ENCODE measurements at regions not wholly inside any gene's neighbourhood (a gene's known extent, or its start where the extent isn't known, plus 50 kb on each side); places are given as distances from the start of the nearest gene placed in this dataset.

- TF ChIP-seq CTCF (IDR thresholded peaks at IDR 0.05), result no peak
- Histone ChIP-seq H3K36me3 (ENCODE audit: insufficient read depth, low read length) (no peaks in the 10 kb centered on the region), H3K4me1 (ENCODE audit: insufficient read depth, low read length) (no peaks in the 10 kb centered on the region), H3K27ac (ENCODE audit: low read depth in 1 of 2, low read length in 2 of 2) (no peak overlapping the region), H3K9me3 (ENCODE audit: control insufficient read depth in 1 of 2, insufficient read depth in 1 of 2, low read length in 2 of 2) (no peaks in the 10 kb centered on the region), H3K27me3 (ENCODE audit: control insufficient read depth in 1 of 2, insufficient read depth in 2 of 2, low read length in 2 of 2) (no peaks in the 10 kb centered on the region), H3K4me3 (ENCODE audit: low read length) (no peak overlapping the region)
- Mint-ChIP-seq H3K4me1 (ENCODE audit: low read depth) (no peaks in the 10 kb centered on the region), H3K27ac (no peak overlapping the region), H3K4me3 (no peak overlapping the region), H3K9me3 (no peaks in the 10 kb centered on the region), H3K27me3 (peaks cover 8% of the 10 kb centered on the region), H3K36me3 (ENCODE audit: low read depth) (no peaks in the 10 kb centered on the region)
- intact Hi-C loops (cut with DNase I, micrococcal nuclease), result no loop called here
- ATAC-seq (ENCODE audit: poor library complexity) (no peak), DNase-seq (no peak)
- CTCF ChIA-PET, result no interaction called here
- POLR2A ChIA-PET, result no interaction called here
These were observed 140.9 kb downstream of the AQP9 start for GRCh38 chr15:58279106-58279505.

GRCh38 chr15:58279654-58280053 is 141.5 kb downstream of the AQP9 start:
- Mint-ChIP-seq H3K4me1 (ENCODE audit: low read depth) (no peaks in the 10 kb centered on the region), H3K27me3 (peaks cover 8% of the 10 kb centered on the region), H3K36me3 (ENCODE audit: low read depth) (no peaks in the 10 kb centered on the region), H3K9me3 (no peaks in the 10 kb centered on the region), H3K27ac (no peak overlapping the region), H3K4me3 (no peak overlapping the region)
- intact Hi-C loops (cut with DNase I, micrococcal nuclease), result no loop called here
- POLR2A ChIA-PET, result no interaction called here
- CTCF ChIA-PET, result no interaction called here
- Histone ChIP-seq H3K9me3 (ENCODE audit: control insufficient read depth in 1 of 2, insufficient read depth in 1 of 2, low read length in 2 of 2) (no peaks in the 10 kb centered on the region), H3K27me3 (ENCODE audit: control insufficient read depth in 1 of 2, insufficient read depth in 2 of 2, low read length in 2 of 2) (no peaks in the 10 kb centered on the region), H3K4me3 (ENCODE audit: low read length) (no peak overlapping the region), H3K27ac (ENCODE audit: low read depth in 1 of 2, low read length in 2 of 2) (no peak overlapping the region), H3K36me3 (ENCODE audit: insufficient read depth, low read length) (no peaks in the 10 kb centered on the region), H3K4me1 (ENCODE audit: insufficient read depth, low read length) (no peaks in the 10 kb centered on the region)
- no peak for ATAC-seq (ENCODE audit: poor library complexity)
- no peak for TF ChIP-seq CTCF (IDR thresholded peaks at IDR 0.05)
- DNase-seq, result no peak

GRCh38 chr15:58282060-58282708 is 144.0 kb downstream of the AQP9 start:
- H3K9me3 ChIP-seq (ENCODE audit: control insufficient read depth in 1 of 2, insufficient read depth in 1 of 2, low read length in 2 of 2), result no peaks in the 10 kb centered on the region
- ChIA-PET CTCF (no interaction called here), POLR2A (no interaction called here)
- H3K27ac ChIP-seq (ENCODE audit: low read depth in 1 of 2, low read length in 2 of 2), result no peak overlapping the region
- H3K4me3 ChIP-seq (ENCODE audit: low read length), result no peak overlapping the region
- no peaks in the 10 kb centered on the region for H3K36me3 ChIP-seq (ENCODE audit: insufficient read depth, low read length)
- H3K27ac Mint-ChIP-seq, result no peak overlapping the region
- H3K4me1 ChIP-seq (ENCODE audit: insufficient read depth, low read length), result no peaks in the 10 kb centered on the region
- H3K4me3 Mint-ChIP-seq, result no peak overlapping the region
- TF ChIP-seq CTCF (IDR thresholded peaks at IDR 0.05), result no peak
- ATAC-seq (ENCODE audit: poor library complexity) (no peak), DNase-seq (no peak)
- peaks cover 14% of the 10 kb centered on the region for H3K4me1 Mint-ChIP-seq (ENCODE audit: low read depth)
- no peaks in the 10 kb centered on the region for H3K9me3 Mint-ChIP-seq
- H3K27me3 ChIP-seq (ENCODE audit: control insufficient read depth in 1 of 2, insufficient read depth in 2 of 2, low read length in 2 of 2), result no peaks in the 10 kb centered on the region
- H3K36me3 Mint-ChIP-seq (ENCODE audit: low read depth), result no peaks in the 10 kb centered on the region
- intact Hi-C loops (cut with DNase I, micrococcal nuclease), result no loop called here
- peaks cover 8% of the 10 kb centered on the region for H3K27me3 Mint-ChIP-seq

Measured in CD4-positive, alpha-beta T cell (primary cell).